Pulmonary artery endothelial cell (primary cell): ENCODE measurements at regions not wholly inside any gene's neighbourhood (a gene's known extent, or its start where the extent isn't known, plus 50 kb on each side); places are given as distances from the start of the nearest gene placed in this dataset.
A peak's percentile ranks its signal among the peaks of the same experiment; 100 is the strongest.

ENCODE experiments used
- DNase-seq: peaks from one replicate; pipeline ENCODE4 v3.0.0-alpha.2; 2011; ENCODE audit warnings: low read depth, low spot score

DNA sequence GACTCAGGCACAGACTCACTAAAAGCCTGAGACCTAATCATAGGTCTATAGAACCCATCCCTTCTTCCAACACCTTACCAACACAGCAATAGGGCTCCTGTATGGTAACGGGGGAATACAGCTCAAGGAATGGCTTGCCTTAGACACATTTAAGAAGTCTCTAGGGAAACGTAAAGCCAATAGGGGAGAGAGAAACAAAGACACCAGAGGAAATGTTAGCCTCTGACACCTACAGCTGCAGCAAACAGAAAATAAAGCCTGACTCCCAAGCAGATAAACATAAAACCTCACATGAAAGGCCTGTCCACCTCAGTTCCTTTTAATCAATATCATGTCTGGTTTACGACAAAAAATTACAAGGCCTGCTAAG lies 51.1 kb upstream of the NCOA1 start:
- no peak for DNase-seq

DNA sequence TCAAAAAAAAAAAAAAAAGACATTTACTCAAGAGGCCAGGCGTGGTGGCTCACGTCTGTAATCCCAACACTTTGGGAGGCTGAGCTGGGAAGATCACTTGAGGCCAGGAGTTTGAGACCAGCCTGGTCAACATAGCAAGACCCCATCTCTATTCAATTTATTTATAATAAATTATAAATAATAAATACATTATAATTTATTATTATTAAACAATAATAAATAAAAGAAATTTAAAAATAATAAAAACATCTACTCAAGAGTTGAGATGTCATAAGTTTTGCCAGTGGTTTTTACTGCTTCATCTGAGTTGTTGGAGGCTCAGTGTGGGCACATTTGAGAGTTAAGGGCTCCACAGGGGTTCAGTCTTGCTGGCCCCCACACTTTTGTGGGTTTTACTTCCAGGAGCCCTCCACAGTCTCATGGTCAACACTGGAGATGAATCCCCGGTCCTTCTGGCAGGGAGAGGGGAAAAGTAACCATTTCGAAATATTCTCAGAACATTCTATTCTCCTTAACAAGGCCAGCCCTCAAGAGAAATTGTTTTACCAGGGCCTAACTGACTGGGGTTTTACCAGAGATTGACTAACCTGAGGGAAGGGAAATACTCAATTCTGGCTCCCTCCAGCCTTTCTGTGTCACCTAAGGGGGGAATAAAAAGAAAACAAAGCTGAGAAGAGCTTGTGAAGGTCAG lies 51.6 kb upstream of the NCOA1 start:
- no peak for DNase-seq

DNA sequence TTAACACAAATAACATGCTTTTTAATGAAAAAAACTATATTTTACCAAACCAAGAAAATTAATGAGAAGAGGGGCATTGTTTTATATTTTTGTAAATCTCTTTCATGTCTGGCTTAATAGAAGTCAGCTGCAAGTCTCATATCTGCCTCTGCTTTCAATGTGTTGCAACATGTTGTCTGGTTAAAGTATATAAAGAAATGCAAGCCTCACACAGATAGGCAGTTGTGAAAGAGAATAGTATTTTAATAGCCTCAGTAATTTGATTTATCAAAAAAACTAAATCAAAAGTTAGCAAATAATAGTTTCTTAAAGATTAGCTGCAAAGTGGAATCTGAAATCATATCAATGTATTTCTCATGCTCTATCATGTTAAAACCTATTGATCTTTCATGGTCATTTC lies 52.9 kb upstream of the NCOA1 start:
- DNase-seq = no peak

DNA sequence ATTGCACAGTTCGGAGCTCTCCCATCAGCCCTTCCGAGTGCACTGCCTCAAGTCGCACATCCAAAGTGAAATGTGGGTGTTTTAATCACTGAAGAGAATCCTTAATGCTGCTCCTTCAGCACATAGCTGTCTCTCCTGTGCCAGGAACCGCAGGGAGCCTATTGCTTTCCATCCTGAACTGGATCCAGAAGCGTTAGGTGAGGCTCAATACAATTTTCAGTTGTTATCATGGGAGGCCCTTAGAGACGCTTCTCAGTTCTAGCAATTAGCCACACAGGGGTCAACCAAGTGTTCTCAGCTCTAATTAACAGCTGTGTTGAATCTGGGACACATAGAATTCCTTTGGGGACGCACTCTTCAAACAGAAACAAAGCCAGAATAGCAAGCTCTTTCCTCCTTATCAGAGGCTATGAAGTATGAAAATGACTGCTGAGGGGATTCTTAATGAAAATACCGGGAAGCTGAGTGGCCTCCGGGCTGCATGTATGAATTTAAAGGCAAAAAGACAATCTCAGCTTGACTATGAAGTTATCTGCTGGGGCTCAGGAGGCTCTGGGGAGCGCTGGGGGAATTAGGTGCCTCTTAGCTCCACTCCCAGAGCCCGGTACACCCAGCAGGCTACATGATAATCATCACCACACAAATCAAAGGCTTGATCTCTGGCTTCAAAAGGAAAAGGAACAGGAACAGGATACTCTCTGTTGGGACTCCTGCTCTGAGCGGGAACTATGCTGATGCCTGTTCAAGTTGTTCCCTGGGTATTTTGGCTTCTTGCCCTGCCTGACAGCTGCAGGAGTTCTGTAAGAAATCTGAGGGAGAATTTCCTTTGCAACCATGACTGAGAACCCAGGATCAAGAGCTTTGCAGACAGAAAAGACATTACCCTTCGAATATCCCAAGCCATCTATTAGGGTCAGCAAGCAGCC lies 55.4 kb upstream of the NCOA1 start:
- peak; percentile 62 for DNase-seq

DNA sequence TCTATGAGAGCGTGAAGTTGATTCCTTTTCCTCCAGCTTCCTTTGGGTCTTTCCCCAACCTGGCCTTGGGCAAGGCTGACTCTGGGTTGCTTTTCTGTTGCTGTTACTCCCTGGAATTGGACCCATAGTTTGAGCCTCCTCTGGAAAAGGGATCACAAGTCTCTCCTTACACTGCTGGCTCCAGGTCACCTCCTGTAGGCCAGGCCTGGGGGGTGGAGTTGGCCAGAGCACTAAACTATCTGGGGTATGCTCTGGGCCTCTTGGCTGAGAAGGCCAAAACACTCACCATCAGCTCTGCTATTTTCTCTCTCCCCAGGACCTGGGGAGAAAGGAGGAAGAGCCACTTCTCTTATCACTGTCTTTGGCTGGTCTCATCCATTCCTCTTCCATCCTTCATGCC lies 56.5 kb upstream of the NCOA1 start:
- DNase-seq = no peak

DNA sequence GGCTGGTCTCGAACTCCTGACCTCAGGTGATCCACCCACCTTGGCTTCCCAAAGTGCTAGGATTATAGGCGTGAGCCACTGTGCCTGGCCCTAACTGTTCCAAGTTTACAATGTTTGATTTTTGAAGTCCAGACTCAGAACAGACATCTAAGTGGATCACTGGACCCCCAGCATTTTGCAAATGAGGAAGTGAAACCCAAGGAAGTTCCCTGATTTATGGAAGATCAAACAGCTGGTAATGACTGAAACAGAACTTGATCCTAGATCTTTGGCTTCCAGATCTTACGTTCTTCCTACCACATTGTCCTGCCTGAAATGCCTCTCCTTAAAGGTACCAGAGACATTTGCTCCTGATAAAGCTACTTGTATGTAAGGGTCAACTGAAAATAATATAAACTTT lies 58.3 kb upstream of the NCOA1 start:
- no peak for DNase-seq

DNA sequence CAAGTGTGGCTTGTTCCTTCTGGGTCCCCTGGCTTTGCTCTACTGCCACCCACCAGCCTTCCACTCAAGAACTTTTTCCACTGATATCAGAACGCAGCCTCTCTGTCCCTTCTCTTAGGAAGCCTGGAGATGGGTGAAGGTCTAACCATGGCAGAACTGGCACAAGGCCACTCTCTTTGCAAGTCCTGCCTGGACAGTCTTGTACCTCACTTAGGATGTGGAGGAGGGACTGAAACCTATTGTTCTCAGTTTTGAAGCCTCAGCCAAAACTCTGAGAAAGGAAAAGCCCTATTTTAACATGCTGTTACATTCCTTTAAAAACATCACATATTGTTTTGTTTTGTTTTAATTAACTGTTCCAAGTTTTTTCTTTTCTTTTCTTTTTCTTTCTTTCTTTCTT lies 58.9 kb upstream of the NCOA1 start:
- no peak for DNase-seq

DNA sequence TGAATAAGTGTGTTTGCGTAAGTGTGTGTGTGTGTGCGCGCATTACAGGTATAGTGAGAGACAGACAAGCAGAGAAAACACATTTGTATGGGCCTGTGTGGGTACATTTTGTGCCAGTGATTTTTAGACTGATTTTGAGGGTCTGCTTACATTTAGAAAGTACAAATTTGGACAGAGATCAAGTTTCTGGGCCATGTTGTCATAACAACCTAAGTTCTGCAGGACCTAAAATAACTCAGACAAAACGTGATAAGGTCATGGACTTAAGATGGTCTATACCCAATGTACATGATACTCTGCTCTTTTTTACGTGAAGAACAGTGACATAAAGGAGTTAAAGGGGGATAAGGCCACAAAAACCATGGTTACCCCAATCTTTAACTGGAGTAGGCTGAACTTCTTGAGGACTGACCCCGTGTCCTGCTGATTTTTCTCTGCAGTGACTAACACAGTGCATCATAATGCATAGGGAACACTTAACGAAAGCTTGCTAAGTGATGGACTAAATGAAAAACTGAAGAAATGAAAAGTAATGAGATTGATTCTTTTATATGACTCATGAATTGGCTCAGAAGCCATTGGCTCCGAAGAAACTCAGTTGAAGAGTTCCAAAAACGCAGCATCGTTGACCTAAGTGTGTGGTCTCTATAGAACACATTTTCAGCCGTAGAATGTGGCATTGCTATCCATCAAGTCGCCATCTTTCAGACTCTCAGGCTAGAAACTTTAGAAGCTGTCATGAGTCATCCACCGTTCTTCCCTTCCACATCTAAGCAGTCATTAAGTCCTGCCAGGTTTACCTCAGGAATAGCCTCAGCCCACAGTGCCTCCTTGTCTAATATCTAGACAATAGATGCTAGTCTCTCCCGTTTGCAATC lies 61.6 kb upstream of the NCOA1 start:
- DNase-seq = no peak

DNA sequence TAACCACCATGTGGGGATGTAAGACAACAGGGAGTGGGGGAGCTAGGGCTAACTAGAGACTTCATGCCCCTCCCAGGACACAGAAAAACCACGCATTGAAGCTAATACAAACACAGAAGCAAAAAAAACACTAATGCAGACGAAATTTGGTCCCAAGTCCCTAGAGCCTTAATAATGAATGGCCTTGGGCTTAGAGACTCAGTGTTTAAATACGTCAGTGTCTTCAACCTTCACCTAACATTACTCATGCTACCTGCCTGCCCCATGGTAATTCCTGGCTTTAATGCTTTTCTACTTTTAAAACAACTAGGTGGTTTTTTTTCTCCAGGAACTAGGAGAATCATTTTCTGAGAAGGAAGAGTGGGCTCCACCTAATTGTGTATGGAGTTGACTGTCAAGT lies 64.1 kb upstream of the ITSN2 start:
- DNase-seq = no peak

DNA sequence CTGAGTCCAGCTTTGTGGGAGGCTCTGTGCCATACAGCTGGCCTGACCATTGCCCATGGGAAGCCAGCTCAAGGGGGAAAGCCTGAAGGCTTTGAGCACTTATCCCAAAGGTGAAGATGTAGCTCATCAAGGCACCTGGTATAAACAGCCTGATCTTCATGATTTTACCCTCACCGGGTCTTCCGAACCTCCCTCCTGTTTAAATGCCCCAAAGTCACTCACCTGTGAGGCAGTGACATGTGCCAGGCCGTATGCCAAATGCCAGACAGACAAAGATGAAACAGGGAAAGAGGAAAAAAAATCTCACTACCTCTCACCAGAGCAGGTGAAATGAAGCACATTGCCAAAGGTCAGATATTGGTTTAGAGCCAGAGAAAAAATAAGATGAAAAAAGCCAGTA lies 62.8 kb upstream of the ITSN2 start:
- no peak for DNase-seq

DNA sequence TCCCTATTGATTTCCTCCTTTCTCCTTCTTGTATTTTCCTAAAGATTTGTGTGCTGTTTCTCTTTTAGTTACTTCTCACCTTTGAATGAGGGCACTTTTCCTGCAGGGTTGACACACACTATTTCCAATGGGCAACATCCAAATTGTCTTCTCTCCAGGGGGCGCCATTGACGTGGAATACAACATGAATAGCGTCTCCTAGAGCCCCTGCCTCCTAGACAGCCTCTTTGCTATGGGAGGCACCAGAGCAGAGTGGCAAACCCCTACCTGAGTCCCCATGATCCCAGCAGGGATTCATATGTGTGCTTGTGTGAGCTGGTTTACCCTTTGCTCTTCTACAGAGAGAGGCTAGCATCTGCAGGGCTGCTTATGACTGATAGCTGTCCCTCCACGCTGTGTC lies 61.3 kb upstream of the ITSN2 start:
- peak; percentile 27 for DNase-seq

DNA sequence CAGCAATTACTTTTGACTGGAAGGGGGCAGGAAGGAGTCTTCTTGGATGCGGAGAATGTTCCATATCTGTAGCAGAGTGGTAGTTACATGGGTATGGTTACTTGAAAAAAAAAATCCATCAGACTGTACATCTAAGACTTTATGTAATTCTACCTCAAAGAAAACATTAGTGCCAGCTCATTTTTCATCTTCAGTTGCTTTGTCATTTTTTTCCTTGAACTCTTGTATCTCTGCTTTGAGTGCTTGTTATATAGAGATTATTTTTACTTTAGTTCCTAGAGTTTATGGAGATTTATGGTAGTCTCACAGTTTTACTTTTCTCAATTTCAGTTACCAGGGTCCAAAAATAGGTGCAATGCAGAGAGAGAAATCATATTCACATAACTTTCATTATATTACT lies 60.0 kb upstream of the ITSN2 start:
- DNase-seq = no peak

DNA sequence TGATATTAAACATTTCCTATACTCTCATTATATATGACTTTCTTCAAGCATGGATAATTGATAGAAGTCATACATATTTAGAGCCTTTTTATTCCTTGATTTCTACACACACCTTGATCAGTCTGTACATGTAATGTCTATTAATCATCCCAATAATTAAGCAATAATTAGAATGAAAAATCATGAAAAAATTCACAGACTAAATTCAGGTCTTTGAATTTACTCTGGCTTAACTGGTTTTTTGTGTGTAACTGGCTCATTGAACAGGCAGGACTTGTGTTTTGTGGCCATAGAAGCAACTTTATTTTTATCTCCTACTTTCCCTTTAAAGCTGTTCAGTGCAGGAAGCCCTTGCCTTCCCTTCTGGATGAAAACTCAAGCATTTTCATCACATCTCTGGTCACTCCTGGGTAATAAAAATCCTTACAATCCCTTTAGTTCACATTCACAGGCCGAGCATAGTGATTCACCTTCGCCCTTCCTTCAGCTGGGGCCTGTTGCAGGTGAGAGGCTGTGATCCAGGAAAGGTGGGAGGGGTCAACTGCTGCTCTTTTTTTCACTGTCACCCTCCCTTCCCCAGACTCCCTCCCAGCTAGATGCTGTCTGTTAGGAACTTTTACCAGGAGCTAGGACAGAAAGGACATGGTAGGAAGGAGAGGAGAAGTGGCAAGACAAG lies 58.0 kb upstream of the ITSN2 start:
- no peak for DNase-seq

DNA sequence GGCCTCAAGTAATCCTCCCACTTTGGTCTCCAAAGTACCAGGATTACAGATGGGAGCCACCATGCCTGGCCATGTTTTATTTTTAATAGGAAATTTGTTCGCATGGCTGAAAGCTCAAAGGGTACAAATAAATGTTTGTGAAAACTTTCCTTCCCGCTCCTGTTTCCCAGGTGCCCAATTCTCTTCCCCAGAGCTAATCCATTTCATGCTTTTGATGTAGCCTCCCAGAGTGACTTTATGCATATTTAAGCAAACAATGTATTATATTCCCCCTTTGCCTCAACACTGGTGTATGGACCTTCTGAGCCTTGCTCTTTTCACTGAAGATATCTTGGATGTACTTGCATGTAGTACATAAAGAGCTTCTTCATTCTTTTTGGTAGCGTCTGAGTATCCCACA lies 52.5 kb upstream of the ITSN2 start:
- DNase-seq = no peak

DNA sequence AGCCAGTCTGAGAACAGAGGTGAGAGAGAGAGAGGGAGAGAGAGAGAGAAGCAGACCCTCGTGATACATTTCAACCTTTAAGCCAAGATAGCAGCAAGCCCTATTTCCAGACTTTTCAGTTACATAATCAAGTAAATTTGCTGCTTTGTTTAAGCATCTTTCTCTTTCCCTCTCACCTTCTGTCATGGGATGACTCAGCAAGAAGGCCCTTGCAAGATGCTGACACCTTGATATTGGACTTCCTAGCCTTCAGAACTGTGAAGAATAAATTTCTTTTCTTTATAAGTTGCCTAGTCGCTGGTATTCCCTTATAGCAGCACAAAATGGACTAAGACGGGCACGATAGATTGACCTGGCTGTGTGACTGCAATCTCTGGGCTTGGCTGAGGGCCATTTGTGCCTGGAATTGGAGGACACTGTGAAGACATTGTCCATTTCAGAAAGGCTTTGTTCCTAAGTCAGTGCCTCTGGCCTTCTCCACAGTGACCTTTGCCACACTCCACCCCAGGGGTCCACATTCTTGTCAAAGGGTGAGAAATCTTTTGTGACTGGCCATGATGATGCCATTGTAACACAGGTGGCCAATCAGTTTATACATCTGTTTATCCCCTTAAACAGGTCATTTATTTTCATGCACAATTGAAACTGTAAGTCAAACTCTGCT lies 51.3 kb upstream of the ITSN2 start:
- no peak for DNase-seq

DNA sequence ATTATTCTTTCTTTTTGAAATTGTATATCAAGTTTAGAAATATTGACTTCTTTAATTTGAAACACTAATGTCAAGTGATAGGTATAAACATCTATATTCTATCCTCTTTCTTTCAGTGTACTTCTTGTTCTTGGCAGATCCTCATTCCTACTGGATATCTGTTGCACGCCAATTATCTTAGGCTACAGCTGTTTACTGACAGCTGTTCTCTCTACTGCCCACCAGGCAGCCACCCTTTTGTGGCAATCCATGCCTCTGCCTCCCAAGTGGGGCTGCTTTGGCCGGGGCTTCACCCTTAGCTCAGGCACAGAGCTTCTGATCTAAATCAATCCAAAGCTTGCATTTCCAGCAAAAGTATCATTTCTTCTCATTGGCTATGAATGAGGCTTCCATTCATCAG lies 50.6 kb upstream of the ITSN2 start:
- no peak for DNase-seq

DNA sequence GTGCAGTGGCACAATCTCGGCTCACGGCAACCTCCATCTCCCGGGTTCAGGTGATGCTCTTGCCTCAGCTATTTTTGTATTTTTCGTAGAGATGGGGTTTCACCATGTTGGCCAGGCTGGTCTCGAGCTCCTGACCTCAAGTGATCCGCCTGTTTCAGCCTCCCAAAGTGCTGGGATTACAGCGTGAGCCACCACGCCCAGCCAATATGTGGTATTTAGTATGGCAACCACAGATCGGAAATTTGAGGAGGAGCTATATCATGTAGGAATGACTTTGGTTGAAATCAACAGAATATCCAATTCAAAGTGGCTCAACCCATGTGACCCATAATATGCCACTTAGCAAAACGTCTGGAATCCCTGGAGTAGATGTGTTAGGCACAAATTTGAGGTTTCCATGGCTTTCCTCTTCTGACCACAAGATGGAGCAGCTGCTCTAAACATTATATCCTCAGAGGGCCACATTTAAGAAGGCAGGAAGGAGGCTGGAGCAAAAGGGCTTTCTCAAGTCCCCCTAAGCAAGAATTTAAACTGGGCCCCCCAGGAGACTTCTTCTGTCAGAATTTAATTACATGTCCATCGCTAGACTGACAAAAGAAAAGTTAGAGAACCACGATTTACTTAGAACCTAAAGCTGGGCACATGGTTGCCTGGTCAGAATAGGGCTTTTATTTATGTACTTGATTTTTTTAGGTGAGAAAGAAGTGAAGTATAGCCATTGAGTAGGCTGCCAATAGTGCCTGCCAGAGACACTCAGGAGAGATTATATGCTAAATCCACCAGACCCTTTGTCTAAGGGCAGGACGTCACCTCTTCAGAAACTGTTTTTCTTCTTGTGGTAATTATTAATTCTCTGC lies 49.6 kb upstream of the ITSN2 start:
- DNase-seq = peak; percentile 30
